ENCODE measurements at regions not wholly inside any gene's neighbourhood (a gene's known extent, or its start where the extent isn't known, plus 50 kb on each side); places are given as distances from the start of the nearest gene placed in this dataset.

GRCh38 chr1:186609183-186609582 is 71.0 kb downstream of the PTGS2 start:
- H3K4me3 ChIP-seq (ENCODE audit: low read depth in 2 of 2, low read length in 2 of 2): no peak overlapping the region
- in situ Hi-C loops (cut with HindIII; ENCODE audit: low pct_unique_long_range_greater_than_20kb, low sequenced_read_pairs): no loop called here
- no peaks in the 10 kb centered on the region for H3K4me1 ChIP-seq (ENCODE audit: control insufficient read depth, insufficient read depth, low read length)
- ChIA-PET CTCF (no interaction called here), POLR2A (no interaction called here)
- no peaks in the 10 kb centered on the region for H3K9me3 ChIP-seq (ENCODE audit: control insufficient read depth, insufficient read depth, low read depth, low read length)
- H3K27me3 ChIP-seq (ENCODE audit: control insufficient read depth, insufficient read depth, low read length): no peaks in the 10 kb centered on the region
- H3K27ac ChIP-seq (ENCODE audit: low read length): no peak overlapping the region
- no peak for ATAC-seq
- intact Hi-C loops (cut with micrococcal nuclease; ENCODE audit: unreplicated experiment): loop anchor here (5.0 kb wide), 1 partner anchor 378 kb away; no protein-coding TSS in a partner anchor
- no peak for TF ChIP-seq SIN3A (IDR thresholded peaks at IDR 0.05; ENCODE audit: borderline replicate concordance, insufficient read depth, low read depth, low read length)
- no peak for TF ChIP-seq TCF7L2 (IDR thresholded peaks at IDR 0.05; ENCODE audit: low read depth, low read length)
- TF ChIP-seq CTCF (IDR thresholded peaks at IDR 0.05): no peak
- TF ChIP-seq POLR2AphosphoS5 (IDR thresholded peaks at IDR 0.05; ENCODE audit: low read depth, low read length): no peak
- TF ChIP-seq REST (IDR thresholded peaks at IDR 0.05; ENCODE audit: insufficient read depth in 1 of 2, low read depth in 2 of 2, low read length in 1 of 2): no peak
- H3K36me3 ChIP-seq (ENCODE audit: control insufficient read depth, insufficient read depth, low read length): no peaks in the 10 kb centered on the region
- no TSS peak for BruUV-seq (replicated peaks)
- DNase-seq (ENCODE audit: low read depth, low spot score): no peak

GRCh38 chr1:186605762-186606350 is 74.4 kb downstream of the PTGS2 start:
- Histone ChIP-seq H3K36me3 (ENCODE audit: control insufficient read depth, insufficient read depth, low read length) (no peaks in the 10 kb centered on the region), H3K4me1 (ENCODE audit: control insufficient read depth, insufficient read depth, low read length) (no peaks in the 10 kb centered on the region), H3K27ac (ENCODE audit: low read length) (no peak overlapping the region), H3K4me3 (ENCODE audit: low read depth in 2 of 2, low read length in 2 of 2) (no peak overlapping the region), H3K27me3 (ENCODE audit: control insufficient read depth, insufficient read depth, low read length) (no peaks in the 10 kb centered on the region), H3K9me3 (ENCODE audit: control insufficient read depth, insufficient read depth, low read depth, low read length) (no peaks in the 10 kb centered on the region)
- CTCF ChIA-PET: interaction anchor here (0.8 kb wide), 1 partner anchor 15 kb away, joined by 3 read pairs; no protein-coding TSS in a partner anchor
- BruUV-seq (replicated peaks): no TSS peak
- intact Hi-C loops (cut with micrococcal nuclease; ENCODE audit: unreplicated experiment) (loop anchor here (5.0 kb wide), 1 partner anchor 381 kb away; no protein-coding TSS in a partner anchor), in situ Hi-C loops (cut with HindIII; ENCODE audit: low pct_unique_long_range_greater_than_20kb, low sequenced_read_pairs) (no loop called here)
- POLR2A ChIA-PET: no interaction called here
- peak; percentile 20 for DNase-seq (ENCODE audit: low read depth, low spot score)
- ATAC-seq: no peak
- TF ChIP-seq POLR2AphosphoS5 (IDR thresholded peaks at IDR 0.05; ENCODE audit: low read depth, low read length) (no peak), CTCF (IDR thresholded peaks at IDR 0.05) (peak; percentile 62), SIN3A (IDR thresholded peaks at IDR 0.05; ENCODE audit: borderline replicate concordance, insufficient read depth, low read depth, low read length) (no peak), TCF7L2 (IDR thresholded peaks at IDR 0.05; ENCODE audit: low read depth, low read length) (no peak), REST (IDR thresholded peaks at IDR 0.05; ENCODE audit: insufficient read depth in 1 of 2, low read depth in 2 of 2, low read length in 1 of 2) (no peak)
